ENCODE measurements at regions not wholly inside any gene's neighbourhood (a gene's known extent, or its start where the extent isn't known, plus 50 kb on each side); places are given as distances from the start of the nearest gene placed in this dataset.

DNA sequence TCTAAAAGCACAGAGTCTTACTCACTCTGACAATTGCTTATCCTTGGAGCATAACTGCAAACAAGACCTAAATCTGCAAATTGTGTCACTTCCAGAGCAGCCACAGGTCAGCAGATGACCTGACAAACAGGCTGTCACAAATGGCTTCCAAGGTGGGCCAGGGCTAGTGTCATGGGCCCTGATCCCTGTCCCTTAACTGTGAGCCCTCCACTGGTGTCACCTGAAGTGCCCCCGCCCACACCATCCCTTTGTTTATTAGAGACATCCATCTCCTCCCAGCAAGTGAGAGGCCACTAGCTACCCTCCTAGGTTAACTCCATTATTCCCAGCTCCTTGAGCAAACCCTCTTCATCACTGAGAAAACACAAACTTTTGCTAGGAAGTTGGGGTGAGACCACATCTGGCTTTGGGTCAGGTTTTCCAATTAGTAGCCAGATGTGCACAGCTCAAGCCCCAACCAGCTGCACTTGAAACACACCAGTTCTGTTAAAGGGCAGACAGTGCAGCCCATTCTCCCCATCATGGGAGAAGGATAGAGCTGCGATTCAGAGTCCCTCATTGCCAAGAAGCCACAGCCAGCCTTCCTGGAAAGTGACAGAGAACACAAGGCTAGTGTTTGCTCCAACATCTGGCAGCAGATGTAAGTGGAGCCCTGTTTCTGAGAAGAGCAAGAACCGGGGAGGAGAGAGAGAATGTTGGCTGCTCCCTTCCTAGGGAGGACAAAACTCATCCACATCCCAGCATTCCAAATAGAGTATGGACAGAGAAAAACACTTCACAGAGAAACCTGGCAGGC lies 75.7 kb upstream of the NANOS1 start (continued):
- no peak for TF ChIP-seq RXRA (IDR thresholded peaks at IDR 0.05)
- no peak for TF ChIP-seq GABPA (IDR thresholded peaks at IDR 0.05 in 1 of 2, conservative IDR thresholded peaks at IDR 0.05 in 1 of 2)
- TF ChIP-seq REST (IDR thresholded peaks at IDR 0.05) = no peak
- no peak for TF ChIP-seq FOXA2 (IDR thresholded peaks at IDR 0.05)
- no peak for TF ChIP-seq NR2F2 (IDR thresholded peaks at IDR 0.05)
- TF ChIP-seq RAD21 (IDR thresholded peaks at IDR 0.05) = no peak

DNA sequence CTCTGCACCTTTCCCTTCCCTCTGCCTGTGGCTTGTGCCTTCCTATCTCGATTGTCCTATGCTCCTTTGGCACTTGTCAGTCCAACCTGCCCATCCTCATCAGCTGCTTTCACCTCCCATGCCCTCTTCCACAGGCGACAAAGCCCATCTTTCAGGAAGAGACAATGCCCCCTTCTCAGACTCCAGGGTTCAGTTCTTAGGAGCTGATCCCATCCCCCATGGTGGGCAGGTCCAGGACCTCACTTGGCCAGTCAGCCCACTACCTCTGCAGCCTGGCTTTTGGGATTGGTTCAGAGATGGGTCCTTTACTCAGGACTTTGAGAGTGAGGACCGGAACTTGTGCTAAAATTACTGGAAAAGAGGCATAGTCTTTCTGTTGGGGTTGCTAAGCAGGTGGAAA lies 74.0 kb upstream of the NANOS1 start:
- no peak overlapping the region for H3K27ac ChIP-seq (ENCODE audit: low read depth in 1 of 2, low read length in 2 of 2)
- DNase-seq (ENCODE audit: low spot score) = no peak
- no peak overlapping the region for H3K4me3 ChIP-seq (ENCODE audit: low read depth in 1 of 3, low read length in 3 of 3)
- no peak overlapping the region for H3K9ac ChIP-seq (ENCODE audit: low read depth in 1 of 2, low read length in 2 of 2)
- no peak for TF ChIP-seq FOXA1 (IDR thresholded peaks at IDR 0.05)
- no peak for TF ChIP-seq HNF4A (conservative IDR thresholded peaks at IDR 0.05)
- TF ChIP-seq RAD21 (IDR thresholded peaks at IDR 0.05) = no peak
- TF ChIP-seq TAF1 (conservative IDR thresholded peaks at IDR 0.05) = no peak
- no peaks in the 10 kb centered on the region for H3K4me1 ChIP-seq (ENCODE audit: control insufficient read depth in 4 of 4, insufficient read depth in 4 of 4, low read length in 3 of 4)
- H3K27me3 ChIP-seq (ENCODE audit: control insufficient read depth in 4 of 4, insufficient read depth in 4 of 4, low read length in 3 of 4) = no peaks in the 10 kb centered on the region
- H3K36me3 ChIP-seq (ENCODE audit: control insufficient read depth in 4 of 4, insufficient read depth in 3 of 4, low read depth in 1 of 4, low read length in 3 of 4) = no peaks in the 10 kb centered on the region
- no peaks in the 10 kb centered on the region for H3K9me3 ChIP-seq (ENCODE audit: control insufficient read depth in 4 of 4, low read length in 3 of 4)
- 69% methylated on average over 3 of the region's 3 CpGs for WGBS

- Histone ChIP-seq H3K9ac (ENCODE audit: low read depth in 1 of 2, low read length in 2 of 2) (no peak overlapping the region), H3K9me3 (ENCODE audit: control insufficient read depth in 4 of 4, low read length in 3 of 4) (no peaks in the 10 kb centered on the region), H3K36me3 (ENCODE audit: control insufficient read depth in 4 of 4, insufficient read depth in 3 of 4, low read depth in 1 of 4, low read length in 3 of 4) (no peaks in the 10 kb centered on the region), H3K4me3 (ENCODE audit: low read depth in 1 of 3, low read length in 3 of 3) (no peak overlapping the region), H3K4me1 (ENCODE audit: control insufficient read depth in 4 of 4, insufficient read depth in 4 of 4, low read length in 3 of 4) (no peaks in the 10 kb centered on the region), H3K27ac (ENCODE audit: low read depth in 1 of 2, low read length in 2 of 2) (no peak overlapping the region), H3K27me3 (ENCODE audit: control insufficient read depth in 4 of 4, insufficient read depth in 4 of 4, low read length in 3 of 4) (no peaks in the 10 kb centered on the region)
- WGBS = 94% methylated on average over 4 of the region's 4 CpGs
- TF ChIP-seq MAX (IDR thresholded peaks at IDR 0.05) = no peak
- no peak for TF ChIP-seq RAD21 (IDR thresholded peaks at IDR 0.05)
- no peak for TF ChIP-seq SP1 (IDR thresholded peaks at IDR 0.05)
- TF ChIP-seq, protein P1, sequence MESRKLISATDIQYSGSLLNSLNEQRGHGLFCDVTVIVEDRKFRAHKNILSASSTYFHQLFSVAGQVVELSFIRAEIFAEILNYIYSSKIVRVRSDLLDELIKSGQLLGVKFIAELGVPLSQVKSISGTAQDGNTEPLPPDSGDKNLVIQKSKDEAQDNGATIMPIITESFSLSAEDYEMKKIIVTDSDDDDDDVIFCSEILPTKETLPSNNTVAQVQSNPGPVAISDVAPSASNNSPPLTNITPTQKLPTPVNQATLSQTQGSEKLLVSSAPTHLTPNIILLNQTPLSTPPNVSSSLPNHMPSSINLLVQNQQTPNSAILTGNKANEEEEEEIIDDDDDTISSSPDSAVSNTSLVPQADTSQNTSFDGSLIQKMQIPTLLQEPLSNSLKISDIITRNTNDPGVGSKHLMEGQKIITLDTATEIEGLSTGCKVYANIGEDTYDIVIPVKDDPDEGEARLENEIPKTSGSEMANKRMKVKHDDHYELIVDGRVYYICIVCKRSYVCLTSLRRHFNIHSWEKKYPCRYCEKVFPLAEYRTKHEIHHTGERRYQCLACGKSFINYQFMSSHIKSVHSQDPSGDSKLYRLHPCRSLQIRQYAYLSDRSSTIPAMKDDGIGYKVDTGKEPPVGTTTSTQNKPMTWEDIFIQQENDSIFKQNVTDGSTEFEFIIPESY (IDR thresholded peaks at IDR 0.05) = no peak
- no peak for TF ChIP-seq JUND (IDR thresholded peaks at IDR 0.05)
- no peak for TF ChIP-seq RXRA (IDR thresholded peaks at IDR 0.05)
- TF ChIP-seq FOXA1 (IDR thresholded peaks at IDR 0.05) = no peak
- no peak for DNase-seq (ENCODE audit: low spot score)
Measured at GRCh38 chr10:118955951-118956801, 73.3 kb upstream of the NANOS1 start.
